SK-N-SH (cell line): ENCODE measurements at regions not wholly inside any gene's neighbourhood (a gene's known extent, or its start where the extent isn't known, plus 50 kb on each side); places are given as distances from the start of the nearest gene placed in this dataset.

Experiments
- CTCF ChIA-PET: fragments of 300-600, 350-600 bp; formaldehyde crosslinking; extraction: SDS; loops from one replicate; lab custom pipeline; 2021; lab: Yijun Ruan, JAX
- POLR2A ChIA-PET: fragments of 350-600 bp; sonication (Branson Sonifier 250); formaldehyde crosslinking; extraction: SDS; loops from one replicate; lab custom pipeline; 2020; ENCODE audit warnings: antibody characterized with exemption, inconsistent platforms; lab: Yijun Ruan, JAX
- DNase-seq: peaks from one replicate; pipeline ENCODE4 v3.0.0; 2012
- H2AFZ ChIP-seq: fragments of 200-600 bp; sonication (generic); 2 replicates; pipeline ENCODE4 v1.8.1; 2016; ENCODE audit warnings: antibody characterized with exemption, mild to moderate bottlenecking, low read depth
- H3F3A ChIP-seq: fragments of 200-600 bp; sonication (generic); replicated peaks from 2 replicates; pipeline ENCODE3; 2016; ENCODE audit warnings: antibody characterized with exemption, mild to moderate bottlenecking; ENCODE audit not compliant: insufficient read depth
- H3K27ac ChIP-seq, 2 experiments: fragments of 200-500 bp in 1 of 2; fragments of 200-600 bp in 1 of 2; sonication (Bioruptor generic) in 1 of 2; sonication (generic), shearing (Covaris generic) in 1 of 2; 2 replicates each; pipeline versions ENCODE4 v1.5.1 to v1.6.1; 2014 to 2016; ENCODE audit warnings: low read depth in 2 of 2, inconsistent platforms in 1 of 2, low read length in 1 of 2, mild to moderate bottlenecking in 1 of 2, mixed read lengths in 1 of 2
- H3K27me3 ChIP-seq: fragments of 200-600 bp; sonication (generic), shearing (Covaris generic); 2 replicates; pipeline ENCODE4 v1.6.1; 2016; ENCODE audit warnings: mixed run types; ENCODE audit not compliant: insufficient read depth
- H3K36me3 ChIP-seq, 2 experiments: fragments of 200-500 bp in 1 of 2; fragments of 200-600 bp in 1 of 2; sonication (Bioruptor generic) in 1 of 2; sonication (generic) in 1 of 2; replicated peaks in 1 of 2; 2 replicates each; pipeline versions ENCODE3 to v1.5.1; 2014 to 2016; ENCODE audit warnings: low read length in 1 of 2, mild to moderate bottlenecking in 1 of 2; ENCODE audit not compliant: insufficient read depth in 2 of 2, control insufficient read depth in 1 of 2
- H3K4me1 ChIP-seq, 2 experiments: fragments of 200-500 bp in 1 of 2; fragments of 200-600 bp in 1 of 2; sonication (Bioruptor generic) in 1 of 2; sonication (generic), shearing (Covaris generic) in 1 of 2; 2 replicates each; pipeline versions ENCODE4 v1.5.1 to v1.6.1; 2014 to 2016; ENCODE audit warnings: low read depth in 1 of 2, low read length in 1 of 2, mixed run types in 1 of 2; ENCODE audit not compliant: insufficient read depth in 2 of 2, control insufficient read depth in 1 of 2
- H3K4me2 ChIP-seq: fragments of 200-600 bp; sonication (generic), shearing (Covaris generic); 2 replicates; pipeline ENCODE4 v1.6.1; 2017; ENCODE audit warnings: mixed run types
- H3K4me3 ChIP-seq, 2 experiments: fragments of 200-500 bp in 1 of 2; fragments of 200-600 bp in 1 of 2; sonication (Bioruptor generic) in 1 of 2; sonication (generic), shearing (Covaris generic) in 1 of 2; 2 replicates each; pipeline versions ENCODE4 v1.5.1 to v1.8.1; 2014 to 2016; ENCODE audit warnings: low read depth in 2 of 2, inconsistent platforms in 1 of 2, low read length in 1 of 2, mild to moderate bottlenecking in 1 of 2, mixed read lengths in 1 of 2, moderate library complexity in 1 of 2
- H3K79me2 ChIP-seq: fragments of 200-600 bp; sonication (generic); 2 replicates; pipeline ENCODE4 v1.8.1; 2017; ENCODE audit warnings: mild to moderate bottlenecking; ENCODE audit not compliant: insufficient read depth
- H3K9ac ChIP-seq: fragments of 200-600 bp; sonication (generic); 2 replicates; pipeline ENCODE4 v1.6.1; 2017; ENCODE audit warnings: mixed run types
- H3K9me2 ChIP-seq: fragments of 200-600 bp; sonication (generic); 2 replicates; pipeline ENCODE4 v1.6.1; 2017; ENCODE audit warnings: mixed run types
- H3K9me3 ChIP-seq: fragments of 200-600 bp; sonication (generic); 2 replicates; pipeline ENCODE4 v1.6.1; 2017; ENCODE audit warnings: mixed run types, mild to moderate bottlenecking, moderate library complexity
- H4K20me1 ChIP-seq: fragments of 200-600 bp; sonication (generic); 2 replicates; pipeline ENCODE4 v1.6.1; 2017; ENCODE audit warnings: mild to moderate bottlenecking, mixed run types; ENCODE audit not compliant: insufficient read depth
- CTCF ChIP-seq: fragments of 200-600 bp; sonication (generic); IDR thresholded peaks from 2 replicates; pipeline ENCODE4 v1.6.1; 2017; ENCODE audit warnings: antibody characterized with exemption, mild to moderate bottlenecking, moderate library complexity
- FOXJ3 ChIP-seq: sonication (generic); formaldehyde crosslinking; IDR thresholded peaks from 2 replicates; pipeline ENCODE4 v1.5.1; 2020; ENCODE audit warnings: mild to moderate bottlenecking, missing genetic modification reagents
- FOXM1 ChIP-seq: IDR thresholded peaks from 2 replicates; pipeline ENCODE4 v1.4.0; 2012; ENCODE audit warnings: low read depth, mild to moderate bottlenecking
- GABPA ChIP-seq: IDR thresholded peaks from 2 replicates; pipeline ENCODE4 v1.4.0; 2012; ENCODE audit warnings: low read depth, mild to moderate bottlenecking
- GATA2 ChIP-seq: sonication (generic); formaldehyde crosslinking; IDR thresholded peaks from 2 replicates; pipeline ENCODE4 v1.5.0; 2020; ENCODE audit warnings: mild to moderate bottlenecking, missing genetic modification reagents
- IRF3 ChIP-seq: fragments of 150-350 bp; IDR thresholded peaks from 2 replicates; pipeline ENCODE4 v1.6.1; 2016; ENCODE audit warnings: mild to moderate bottlenecking, low read depth, low read length
- JUND ChIP-seq: IDR thresholded peaks from 2 replicates; pipeline ENCODE4 v1.4.0; 2012
- MEF2A ChIP-seq: IDR thresholded peaks from 2 replicates; pipeline ENCODE4 v1.4.0; 2012; ENCODE audit warnings: low read depth, borderline replicate concordance
- RAD21 ChIP-seq: IDR thresholded peaks from 2 replicates; pipeline ENCODE4 v1.6.1; 2012; ENCODE audit warnings: mild to moderate bottlenecking, low read length
- RXRA ChIP-seq: IDR thresholded peaks from 2 replicates; pipeline ENCODE4 v1.4.0; 2012; ENCODE audit warnings: low read depth, mild to moderate bottlenecking, borderline replicate concordance
- SIN3A ChIP-seq: IDR thresholded peaks from 2 replicates; pipeline ENCODE4 v1.6.1; 2012; ENCODE audit warnings: low read depth, mild to moderate bottlenecking, low read length, moderate library complexity, borderline replicate concordance
- SMC3 ChIP-seq: IDR thresholded peaks from 2 replicates; pipeline ENCODE4 v1.6.1; 2012; ENCODE audit warnings: low read depth, low read length, improper control_type of control experiment
- TAF1 ChIP-seq: IDR thresholded peaks from 2 replicates; pipeline ENCODE4 v1.6.1; 2012; ENCODE audit warnings: low read depth, mild to moderate bottlenecking, low read length, moderate library complexity, borderline replicate concordance
- TEAD4 ChIP-seq: IDR thresholded peaks from 2 replicates; pipeline ENCODE4 v1.4.0; 2012; ENCODE audit warnings: mild to moderate bottlenecking, borderline replicate concordance; ENCODE audit not compliant: insufficient read depth
- USF2 ChIP-seq: fragments of 150-350 bp; IDR thresholded peaks from 2 replicates; pipeline ENCODE4 v1.6.1; 2017; ENCODE audit warnings: antibody characterized with exemption, low read length, low read depth, borderline replicate concordance
- YY1 ChIP-seq: IDR thresholded peaks from 2 replicates; pipeline ENCODE4 v1.4.0; 2012; ENCODE audit warnings: low read depth, mild to moderate bottlenecking
- WGBS: methylation state at CpG from one replicate; pipeline ENCODE4 v1.1.6; 2017; ENCODE audit warnings: low lambda C conversion rate; 5-methylcytosine and 5-hydroxymethylcytosine counted together
- TF ChIP-seq, protein P1 (sequence below): IDR thresholded peaks from 2 replicates; pipeline ENCODE4 v1.4.0; 2012; ENCODE audit warnings: low read depth, borderline replicate concordance
- TF ChIP-seq, protein P2 (sequence below): IDR thresholded peaks from 2 replicates; pipeline ENCODE4 v1.4.0; 2012; ENCODE audit warnings: low read depth, borderline replicate concordance

DNA sequence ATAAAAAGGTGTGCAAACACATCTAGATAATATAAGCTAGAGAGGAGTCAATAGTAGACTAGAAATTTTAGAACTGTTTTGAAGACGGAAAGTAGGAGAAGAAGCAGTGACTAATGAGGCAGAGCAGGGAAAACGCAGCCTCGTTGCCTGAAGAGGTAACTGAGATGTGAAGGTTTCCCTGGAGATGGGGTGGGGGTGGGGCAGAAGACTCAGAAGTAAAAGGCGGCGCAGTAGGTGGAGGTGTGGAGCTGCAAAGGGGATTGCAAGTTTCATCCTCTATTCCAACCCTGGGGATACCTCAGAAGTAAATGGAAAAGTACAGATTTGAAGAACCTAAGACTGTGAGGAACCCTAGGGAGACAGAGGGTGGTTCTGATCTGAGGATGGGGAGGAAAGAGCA lies 109.5 kb downstream of the TMPRSS5 start:
- Histone ChIP-seq H3K36me3 (no peaks in the 10 kb centered on the region), H3K27me3 (no peaks in the 10 kb centered on the region), H3K4me2 (no peak overlapping the region), H2AFZ (no peak overlapping the region), H3K4me1 (peaks cover 0 to 6% of the 10 kb centered on the region in 2 experiments; a peak in 2 of 4 replicates), H3K4me3 (no peak overlapping the region), H3K79me2 (no peaks in the 10 kb centered on the region), H3K27ac (no peak overlapping the region)
- POLR2A ChIA-PET, result no interaction called here
- DNase-seq, result no peak
- no peak for TF ChIP-seq FOXJ3 (CRISPR knock-in tag)
- TF ChIP-seq RAD21, result no peak
- no peak for TF ChIP-seq IRF3
- no peak for TF ChIP-seq TEAD4
- TF ChIP-seq RXRA, result no peak
- TF ChIP-seq GABPA, result no peak
- no peak for TF ChIP-seq CTCF
- TF ChIP-seq JUND, result no peak
- TF ChIP-seq MEF2A, result no peak
- TF ChIP-seq USF2, result no peak
- TF ChIP-seq FOXM1, result no peak
- no peak for TF ChIP-seq TAF1
- TF ChIP-seq YY1, result no peak
- TF ChIP-seq SMC3, result no peak
- TF ChIP-seq GATA2 (CRISPR knock-in tag), result no peak
- TF ChIP-seq, protein P1, sequence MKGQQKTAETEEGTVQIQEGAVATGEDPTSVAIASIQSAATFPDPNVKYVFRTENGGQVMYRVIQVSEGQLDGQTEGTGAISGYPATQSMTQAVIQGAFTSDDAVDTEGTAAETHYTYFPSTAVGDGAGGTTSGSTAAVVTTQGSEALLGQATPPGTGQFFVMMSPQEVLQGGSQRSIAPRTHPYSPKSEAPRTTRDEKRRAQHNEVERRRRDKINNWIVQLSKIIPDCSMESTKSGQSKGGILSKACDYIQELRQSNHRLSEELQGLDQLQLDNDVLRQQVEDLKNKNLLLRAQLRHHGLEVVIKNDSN, result no peak
- TF ChIP-seq SIN3A, result no peak
- TF ChIP-seq, protein P2, sequence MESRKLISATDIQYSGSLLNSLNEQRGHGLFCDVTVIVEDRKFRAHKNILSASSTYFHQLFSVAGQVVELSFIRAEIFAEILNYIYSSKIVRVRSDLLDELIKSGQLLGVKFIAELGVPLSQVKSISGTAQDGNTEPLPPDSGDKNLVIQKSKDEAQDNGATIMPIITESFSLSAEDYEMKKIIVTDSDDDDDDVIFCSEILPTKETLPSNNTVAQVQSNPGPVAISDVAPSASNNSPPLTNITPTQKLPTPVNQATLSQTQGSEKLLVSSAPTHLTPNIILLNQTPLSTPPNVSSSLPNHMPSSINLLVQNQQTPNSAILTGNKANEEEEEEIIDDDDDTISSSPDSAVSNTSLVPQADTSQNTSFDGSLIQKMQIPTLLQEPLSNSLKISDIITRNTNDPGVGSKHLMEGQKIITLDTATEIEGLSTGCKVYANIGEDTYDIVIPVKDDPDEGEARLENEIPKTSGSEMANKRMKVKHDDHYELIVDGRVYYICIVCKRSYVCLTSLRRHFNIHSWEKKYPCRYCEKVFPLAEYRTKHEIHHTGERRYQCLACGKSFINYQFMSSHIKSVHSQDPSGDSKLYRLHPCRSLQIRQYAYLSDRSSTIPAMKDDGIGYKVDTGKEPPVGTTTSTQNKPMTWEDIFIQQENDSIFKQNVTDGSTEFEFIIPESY, result no peak
- TF ChIP-seq, all 33 proteins: peak for 0
- H4K20me1 ChIP-seq, result no peaks in the 10 kb centered on the region
- no peaks in the 10 kb centered on the region for H3K9me3 ChIP-seq
- H3K9ac ChIP-seq, result no peak overlapping the region
- CTCF ChIA-PET, result no interaction called here
- no peaks in the 10 kb centered on the region; the same call in 1 of the 2 replicates for H3K9me2 ChIP-seq
- no peaks in the 10 kb centered on the region for H3F3A ChIP-seq
- 47% methylated on average over 5 of the region's 5 CpGs for WGBS
